ENCODE measurements at regions not wholly inside any gene's neighbourhood (a gene's known extent, or its start where the extent isn't known, plus 50 kb on each side); places are given as distances from the start of the nearest gene placed in this dataset.

- Histone ChIP-seq H3F3A (replicated peaks; ENCODE audit: insufficient read depth) (no peaks in the 10 kb centered on the region), H3K9me2 (no peaks in the 10 kb centered on the region), H4K20me1 (ENCODE audit: insufficient read depth) (no peaks in the 10 kb centered on the region), H3K4me2 (no peak overlapping the region), H3K27ac (ENCODE audit: low read depth in 2 of 2, low read length in 1 of 2) (no peak overlapping the region), H3K4me1 (ENCODE audit: control insufficient read depth in 1 of 2, insufficient read depth in 2 of 2, low read depth in 1 of 2, low read length in 1 of 2) (peaks cover 0 to 6% of the 10 kb centered on the region in 2 experiments; a peak in 2 of 4 replicates), H3K4me3 (ENCODE audit: low read depth in 2 of 2, low read length in 1 of 2) (no peak overlapping the region), H3K36me3 (replicated peaks in 1 of 2; ENCODE audit: control insufficient read depth in 1 of 2, insufficient read depth in 2 of 2, low read length in 1 of 2) (no peaks in the 10 kb centered on the region), H3K9ac (no peak overlapping the region), H2AFZ (ENCODE audit: low read depth) (no peak overlapping the region), H3K27me3 (ENCODE audit: insufficient read depth) (peaks cover 16% of the 10 kb centered on the region; the same call in 1 of the 2 replicates), H3K9me3 (no peaks in the 10 kb centered on the region), H3K79me2 (ENCODE audit: insufficient read depth) (no peaks in the 10 kb centered on the region)
- DNase-seq: no peak
- WGBS (ENCODE audit: low lambda C conversion rate): 62% methylated on average over 6 of the region's 7 CpGs
- TF ChIP-seq, protein P1, sequence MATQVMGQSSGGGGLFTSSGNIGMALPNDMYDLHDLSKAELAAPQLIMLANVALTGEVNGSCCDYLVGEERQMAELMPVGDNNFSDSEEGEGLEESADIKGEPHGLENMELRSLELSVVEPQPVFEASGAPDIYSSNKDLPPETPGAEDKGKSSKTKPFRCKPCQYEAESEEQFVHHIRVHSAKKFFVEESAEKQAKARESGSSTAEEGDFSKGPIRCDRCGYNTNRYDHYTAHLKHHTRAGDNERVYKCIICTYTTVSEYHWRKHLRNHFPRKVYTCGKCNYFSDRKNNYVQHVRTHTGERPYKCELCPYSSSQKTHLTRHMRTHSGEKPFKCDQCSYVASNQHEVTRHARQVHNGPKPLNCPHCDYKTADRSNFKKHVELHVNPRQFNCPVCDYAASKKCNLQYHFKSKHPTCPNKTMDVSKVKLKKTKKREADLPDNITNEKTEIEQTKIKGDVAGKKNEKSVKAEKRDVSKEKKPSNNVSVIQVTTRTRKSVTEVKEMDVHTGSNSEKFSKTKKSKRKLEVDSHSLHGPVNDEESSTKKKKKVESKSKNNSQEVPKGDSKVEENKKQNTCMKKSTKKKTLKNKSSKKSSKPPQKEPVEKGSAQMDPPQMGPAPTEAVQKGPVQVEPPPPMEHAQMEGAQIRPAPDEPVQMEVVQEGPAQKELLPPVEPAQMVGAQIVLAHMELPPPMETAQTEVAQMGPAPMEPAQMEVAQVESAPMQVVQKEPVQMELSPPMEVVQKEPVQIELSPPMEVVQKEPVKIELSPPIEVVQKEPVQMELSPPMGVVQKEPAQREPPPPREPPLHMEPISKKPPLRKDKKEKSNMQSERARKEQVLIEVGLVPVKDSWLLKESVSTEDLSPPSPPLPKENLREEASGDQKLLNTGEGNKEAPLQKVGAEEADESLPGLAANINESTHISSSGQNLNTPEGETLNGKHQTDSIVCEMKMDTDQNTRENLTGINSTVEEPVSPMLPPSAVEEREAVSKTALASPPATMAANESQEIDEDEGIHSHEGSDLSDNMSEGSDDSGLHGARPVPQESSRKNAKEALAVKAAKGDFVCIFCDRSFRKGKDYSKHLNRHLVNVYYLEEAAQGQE (IDR thresholded peaks at IDR 0.05; ENCODE audit: low read depth, low read length): no peak
- TF ChIP-seq, protein P2, sequence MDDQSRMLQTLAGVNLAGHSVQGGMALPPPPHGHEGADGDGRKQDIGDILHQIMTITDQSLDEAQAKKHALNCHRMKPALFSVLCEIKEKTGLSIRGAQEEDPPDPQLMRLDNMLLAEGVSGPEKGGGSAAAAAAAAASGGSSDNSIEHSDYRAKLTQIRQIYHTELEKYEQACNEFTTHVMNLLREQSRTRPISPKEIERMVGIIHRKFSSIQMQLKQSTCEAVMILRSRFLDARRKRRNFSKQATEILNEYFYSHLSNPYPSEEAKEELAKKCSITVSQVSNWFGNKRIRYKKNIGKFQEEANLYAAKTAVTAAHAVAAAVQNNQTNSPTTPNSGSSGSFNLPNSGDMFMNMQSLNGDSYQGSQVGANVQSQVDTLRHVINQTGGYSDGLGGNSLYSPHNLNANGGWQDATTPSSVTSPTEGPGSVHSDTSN (IDR thresholded peaks at IDR 0.05): no peak
- TF ChIP-seq ZBTB33 (IDR thresholded peaks at IDR 0.05; ENCODE audit: borderline replicate concordance, low read depth): no peak
- TF ChIP-seq SMC3 (IDR thresholded peaks at IDR 0.05; ENCODE audit: low read depth, low read length): no peak
- TF ChIP-seq MEF2A (IDR thresholded peaks at IDR 0.05; ENCODE audit: borderline replicate concordance, low read depth): no peak
- no peak for TF ChIP-seq RCOR1 (IDR thresholded peaks at IDR 0.05; ENCODE audit: low read length)
- TF ChIP-seq NRF1 (IDR thresholded peaks at IDR 0.05; ENCODE audit: low read depth, low read length): no peak
- no peak for TF ChIP-seq EZH2phosphoT487 (IDR thresholded peaks at IDR 0.05; ENCODE audit: borderline replicate concordance, low read depth)
- TF ChIP-seq RXRA (IDR thresholded peaks at IDR 0.05; ENCODE audit: borderline replicate concordance, low read depth): no peak
- POLR2A ChIA-PET: no interaction called here
- CTCF ChIA-PET: no interaction called here
These were observed 117.2 kb upstream of the BCL2L14 start for GRCh38 chr12:11953523-11953922.

DNA sequence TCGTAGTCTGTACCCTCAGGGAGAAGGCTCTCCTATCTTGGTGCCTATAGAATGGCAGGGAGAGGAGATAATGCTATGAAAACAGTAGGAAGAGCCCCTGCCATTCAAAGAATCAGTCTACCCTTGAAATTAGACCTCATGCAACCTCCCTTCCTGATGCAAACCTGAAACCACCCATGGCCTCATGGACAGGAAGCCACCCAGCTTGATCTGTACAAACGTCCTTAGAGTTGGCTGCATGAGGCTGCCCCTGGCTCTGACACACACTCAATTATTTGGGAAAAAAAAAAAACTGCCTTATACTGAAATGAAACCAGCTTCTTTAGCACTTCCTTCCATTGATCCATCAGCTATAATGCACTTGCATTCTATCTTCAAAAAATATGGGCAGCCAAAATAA, 116.6 kb upstream of the BCL2L14 start:
- H3K4me2 ChIP-seq: no peak overlapping the region
- H3K79me2 ChIP-seq (ENCODE audit: insufficient read depth): no peaks in the 10 kb centered on the region
- no peaks in the 10 kb centered on the region for H3F3A ChIP-seq (replicated peaks; ENCODE audit: insufficient read depth)
- 40% methylated on average over 2 of the region's 2 CpGs for WGBS (ENCODE audit: low lambda C conversion rate)
- POLR2A ChIA-PET: no interaction called here
- H3K9me3 ChIP-seq: no peaks in the 10 kb centered on the region
- H3K9ac ChIP-seq: no peak overlapping the region
- H3K36me3 ChIP-seq (replicated peaks in 1 of 2; ENCODE audit: control insufficient read depth in 1 of 2, insufficient read depth in 2 of 2, low read length in 1 of 2): no peaks in the 10 kb centered on the region
- peaks cover 0 to 6% of the 10 kb centered on the region in 2 experiments; a peak in 2 of 4 replicates for H3K4me1 ChIP-seq (ENCODE audit: control insufficient read depth in 1 of 2, insufficient read depth in 2 of 2, low read depth in 1 of 2, low read length in 1 of 2)
- H4K20me1 ChIP-seq (ENCODE audit: insufficient read depth): no peaks in the 10 kb centered on the region
- H3K27me3 ChIP-seq (ENCODE audit: insufficient read depth): peaks cover 14% of the 10 kb centered on the region; the same call in 1 of the 2 replicates
- no peak for DNase-seq
- H2AFZ ChIP-seq (ENCODE audit: low read depth): no peak overlapping the region
- no peaks in the 10 kb centered on the region for H3K9me2 ChIP-seq
- no peak overlapping the region for H3K27ac ChIP-seq (ENCODE audit: low read depth in 2 of 2, low read length in 1 of 2)
- CTCF ChIA-PET: no interaction called here
- H3K4me3 ChIP-seq (ENCODE audit: low read depth in 2 of 2, low read length in 1 of 2): no peak overlapping the region
- no peak for TF ChIP-seq TAF1 (IDR thresholded peaks at IDR 0.05; ENCODE audit: borderline replicate concordance, low read depth, low read length)
- no peak for TF ChIP-seq ZBTB33 (IDR thresholded peaks at IDR 0.05; ENCODE audit: borderline replicate concordance, low read depth)
- TF ChIP-seq USF2 (IDR thresholded peaks at IDR 0.05; ENCODE audit: borderline replicate concordance, low read depth, low read length): no peak
- TF ChIP-seq SIN3A (IDR thresholded peaks at IDR 0.05; ENCODE audit: borderline replicate concordance, low read depth, low read length): no peak
- TF ChIP-seq TCF12 (IDR thresholded peaks at IDR 0.05): no peak
- TF ChIP-seq, protein P3, sequence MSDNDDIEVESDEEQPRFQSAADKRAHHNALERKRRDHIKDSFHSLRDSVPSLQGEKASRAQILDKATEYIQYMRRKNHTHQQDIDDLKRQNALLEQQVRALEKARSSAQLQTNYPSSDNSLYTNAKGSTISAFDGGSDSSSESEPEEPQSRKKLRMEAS (IDR thresholded peaks at IDR 0.05; ENCODE audit: low read depth): no peak
- TF ChIP-seq ELF1 (IDR thresholded peaks at IDR 0.05): no peak
- no peak for TF ChIP-seq MXI1 (IDR thresholded peaks at IDR 0.05; ENCODE audit: low read depth, low read length)
- no peak for TF ChIP-seq RFX5 (IDR thresholded peaks at IDR 0.05; ENCODE audit: low read length)
- TF ChIP-seq RAD21 (IDR thresholded peaks at IDR 0.05; ENCODE audit: low read length): no peak
- TF ChIP-seq RXRA (IDR thresholded peaks at IDR 0.05; ENCODE audit: borderline replicate concordance, low read depth): no peak
